CD8-positive, alpha-beta memory T cell (primary cell): ENCODE measurements at regions not wholly inside any gene's neighbourhood (a gene's known extent, or its start where the extent isn't known, plus 50 kb on each side); places are given as distances from the start of the nearest gene placed in this dataset.

Experiments used
- CTCF ChIA-PET: fragments of 350-600 bp; sonication (Branson Sonifier 250); formaldehyde crosslinking; loops from one replicate; lab custom pipeline; 2021; ENCODE audit warnings: antibody characterized with exemption; lab: Charles Lee
- POLR2A ChIA-PET: fragments of 350-600 bp; sonication (Branson Sonifier 250); formaldehyde crosslinking; loops from one replicate; lab custom pipeline; 2021; ENCODE audit warnings: antibody characterized with exemption; lab: Charles Lee
- DNase-seq, 5 donors: peaks; one replicate each; pipeline versions ENCODE4 v3.0.0 to v3.0.0-alpha.2; 2020 to 2022; ENCODE audit warnings: mixed read lengths in 1 of 5
- H3K27ac ChIP-seq: one replicate; pipeline ENCODE4 v1.7.0; 2013; ENCODE audit warnings: low read depth, mild to moderate bottlenecking, low read length, moderate library complexity
- H3K27me3 ChIP-seq: 2 replicates; pipeline ENCODE4 v1.7.0; 2013; ENCODE audit warnings: low read length, mild to moderate bottlenecking; ENCODE audit not compliant: insufficient read depth, poor library complexity, severe bottlenecking
- H3K36me3 ChIP-seq: 2 replicates; pipeline ENCODE4 v1.7.0; 2013; ENCODE audit warnings: mild to moderate bottlenecking, low read length, moderate library complexity; ENCODE audit not compliant: insufficient read depth
- H3K4me1 ChIP-seq: 2 replicates; pipeline ENCODE4 v1.7.0; 2013; ENCODE audit warnings: mild to moderate bottlenecking, low read length, moderate library complexity; ENCODE audit not compliant: insufficient read depth
- H3K4me3 ChIP-seq: 2 replicates; pipeline ENCODE4 v1.7.0; 2013; ENCODE audit warnings: mild to moderate bottlenecking, low read length
- H3K9me3 ChIP-seq: 2 replicates; pipeline ENCODE4 v1.7.0; 2013; ENCODE audit warnings: mild to moderate bottlenecking, low read length
- H3K27ac Mint-ChIP-seq, 8 donors: one replicate each; pipeline ENCODE4 v1.8.0; 2020 to 2021; ENCODE audit warnings: mixed read lengths in 8 of 8, mild to moderate bottlenecking in 6 of 8, inconsistent platforms in 3 of 8, moderate library complexity in 3 of 8
- H3K27me3 Mint-ChIP-seq, 2 donors: one replicate each; pipeline ENCODE4 v1.8.0; 2020 to 2021; ENCODE audit warnings: mixed read lengths in 2 of 2, mild to moderate bottlenecking in 1 of 2, moderate library complexity in 1 of 2
- H3K36me3 Mint-ChIP-seq, 3 donors: one replicate each; pipeline ENCODE4 v1.8.0; 2020 to 2021; ENCODE audit warnings: mixed read lengths in 3 of 3, inconsistent platforms in 1 of 3, mild to moderate bottlenecking in 1 of 3
- H3K4me1 Mint-ChIP-seq, 3 donors: one replicate each; pipeline ENCODE4 v1.8.0; 2020 to 2021; ENCODE audit warnings: mixed read lengths in 3 of 3, inconsistent platforms in 1 of 3, mild to moderate bottlenecking in 1 of 3
- H3K4me3 Mint-ChIP-seq, 7 donors: one replicate each; pipeline ENCODE4 v1.8.0; 2020 to 2021; ENCODE audit warnings: mixed read lengths in 7 of 7, mild to moderate bottlenecking in 6 of 7, moderate library complexity in 4 of 7, inconsistent platforms in 2 of 7
- H3K9me3 Mint-ChIP-seq, 5 donors: one replicate each; pipeline ENCODE4 v1.8.0; 2020 to 2022; ENCODE audit warnings: mixed read lengths in 5 of 5, mild to moderate bottlenecking in 3 of 5, moderate library complexity in 2 of 5, inconsistent platforms in 1 of 5

- Histone ChIP-seq H3K4me1 (no peaks in the 10 kb centered on the region), H3K9me3 (no peaks in the 10 kb centered on the region), H3K4me3 (no peak overlapping the region), H3K27ac (no peak overlapping the region), H3K27me3 (no peaks in the 10 kb centered on the region), H3K36me3 (no peaks in the 10 kb centered on the region)
- no peak for DNase-seq
- no peaks in the 10 kb centered on the region for H3K36me3 Mint-ChIP-seq
- H3K27me3 Mint-ChIP-seq = no peaks in the 10 kb centered on the region
- H3K4me3 Mint-ChIP-seq = no peak overlapping the region
- no peaks in the 10 kb centered on the region for H3K4me1 Mint-ChIP-seq
- peaks cover 0 to 9% (median 0%) of the 10 kb centered on the region in 5 donors for H3K9me3 Mint-ChIP-seq
- no peak overlapping the region for H3K27ac Mint-ChIP-seq
- CTCF ChIA-PET = no interaction called here
- POLR2A ChIA-PET = no interaction called here
Measured at GRCh38 chr5:99940540-99940939, 594.6 kb upstream of the FAM174A start.

DNA sequence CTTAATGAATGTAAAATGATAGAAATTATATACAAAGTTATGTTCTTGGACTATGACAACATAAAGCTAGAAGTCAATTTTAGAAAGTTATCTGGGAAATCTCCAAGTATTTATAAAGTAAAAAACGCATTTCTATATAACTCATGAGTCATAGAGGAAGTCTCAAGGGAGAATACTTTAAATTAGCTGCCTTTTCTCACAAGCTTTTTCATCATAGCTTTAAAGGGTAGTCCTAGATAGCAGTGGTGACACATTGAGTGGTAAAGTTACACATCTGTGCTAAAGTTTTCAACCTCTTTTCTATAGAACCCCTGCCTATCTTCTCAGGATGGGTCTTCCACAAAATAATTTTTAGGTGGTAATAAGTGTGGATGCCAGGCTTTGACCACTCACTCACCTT lies 598.3 kb upstream of the FAM174A start:
- no peak overlapping the region for H3K27ac Mint-ChIP-seq
- no peak overlapping the region for H3K4me3 Mint-ChIP-seq
- H3K4me1 Mint-ChIP-seq = no peaks in the 10 kb centered on the region
- no peaks in the 10 kb centered on the region for H3K27me3 Mint-ChIP-seq
- POLR2A ChIA-PET = no interaction called here
- no peak for DNase-seq
- no peaks in the 10 kb centered on the region for H3K9me3 ChIP-seq
- H3K4me1 ChIP-seq = no peaks in the 10 kb centered on the region
- CTCF ChIA-PET = no interaction called here
- no peak overlapping the region for H3K27ac ChIP-seq
- H3K9me3 Mint-ChIP-seq = peaks cover 0 to 9% (median 0%) of the 10 kb centered on the region in 5 donors
- H3K36me3 Mint-ChIP-seq = no peaks in the 10 kb centered on the region
- H3K36me3 ChIP-seq = no peaks in the 10 kb centered on the region
- H3K4me3 ChIP-seq = no peak overlapping the region
- H3K27me3 ChIP-seq = no peaks in the 10 kb centered on the region

DNA sequence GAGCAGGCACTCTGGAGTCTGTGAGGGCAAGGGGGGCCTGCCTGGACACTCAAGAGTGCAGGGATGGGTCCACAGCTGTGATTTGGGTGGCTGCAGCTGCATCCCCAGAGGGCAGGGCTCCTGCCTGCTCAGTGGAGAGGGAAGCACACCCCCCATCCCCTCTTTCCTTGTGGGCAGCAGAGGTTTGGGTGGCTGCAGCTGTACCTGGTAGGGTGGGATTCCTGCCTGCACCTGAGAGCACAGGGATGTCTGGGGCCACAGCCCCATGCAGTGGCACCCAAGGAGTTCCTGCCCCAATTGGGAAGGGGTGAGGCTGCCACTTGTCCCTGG lies 605.4 kb upstream of the FAM174A start:
- no peaks in the 10 kb centered on the region for H3K4me1 Mint-ChIP-seq
- Histone ChIP-seq H3K27ac (no peak overlapping the region), H3K9me3 (no peaks in the 10 kb centered on the region), H3K4me1 (no peaks in the 10 kb centered on the region), H3K27me3 (no peaks in the 10 kb centered on the region), H3K4me3 (no peak overlapping the region), H3K36me3 (no peaks in the 10 kb centered on the region)
- no peak overlapping the region for H3K27ac Mint-ChIP-seq
- peaks cover 0 to 4% (median 0%) of the 10 kb centered on the region in 5 donors for H3K9me3 Mint-ChIP-seq
- CTCF ChIA-PET = no interaction called here
- POLR2A ChIA-PET = no interaction called here
- H3K4me3 Mint-ChIP-seq = no peak overlapping the region
- H3K36me3 Mint-ChIP-seq = no peaks in the 10 kb centered on the region
- no peaks in the 10 kb centered on the region for H3K27me3 Mint-ChIP-seq
- no peak for DNase-seq

DNA sequence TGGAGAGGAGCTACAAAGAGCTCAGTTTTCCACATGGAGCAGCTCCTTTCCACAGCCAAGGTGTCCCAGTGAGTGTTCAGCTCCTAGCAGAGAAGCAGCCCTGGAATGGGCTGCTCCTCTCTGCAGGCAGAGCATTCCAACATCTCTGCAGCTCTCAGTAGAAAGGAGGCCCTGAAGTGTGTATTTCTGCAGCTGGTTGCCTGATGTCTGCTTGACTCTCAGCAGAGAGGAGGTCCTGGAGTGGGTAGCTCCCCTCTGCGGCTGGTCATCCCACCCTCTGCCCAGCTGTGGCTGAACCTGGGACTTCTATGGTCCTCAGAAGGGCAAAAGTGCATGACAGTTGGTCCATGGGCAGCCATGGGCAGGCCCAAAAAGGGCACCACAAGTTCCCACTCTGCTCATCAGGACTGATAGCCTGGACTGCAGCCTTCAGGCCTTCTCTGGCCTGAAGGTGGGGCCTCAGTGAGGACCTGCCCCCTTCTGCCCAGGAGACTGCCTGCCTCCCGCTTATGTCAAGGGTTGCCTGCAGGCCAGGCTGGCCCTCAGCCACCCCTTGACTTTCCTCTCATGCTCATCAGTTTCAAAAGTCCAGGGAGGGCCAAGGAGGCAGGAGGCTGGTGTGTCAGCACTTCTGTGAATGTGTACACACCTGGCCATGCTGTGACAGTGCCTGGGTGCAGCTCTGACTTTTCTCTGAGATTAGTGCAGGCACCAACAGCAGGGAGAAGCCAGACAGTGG lies 605.9 kb upstream of the FAM174A start:
- peaks cover 0 to 8% (median 0%) of the 10 kb centered on the region in 5 donors for H3K9me3 Mint-ChIP-seq
- H3K36me3 Mint-ChIP-seq = no peaks in the 10 kb centered on the region

GRCh38 chr5:99928490-99928889 lies 606.7 kb upstream of the FAM174A start:
- DNase-seq = no peak
- Histone ChIP-seq H3K4me3 (no peak overlapping the region), H3K27me3 (no peaks in the 10 kb centered on the region), H3K36me3 (no peaks in the 10 kb centered on the region), H3K4me1 (no peaks in the 10 kb centered on the region), H3K9me3 (no peaks in the 10 kb centered on the region), H3K27ac (no peak overlapping the region)
- Mint-ChIP-seq H3K36me3 (no peaks in the 10 kb centered on the region), H3K4me3 (no peak overlapping the region), H3K4me1 (no peaks in the 10 kb centered on the region), H3K27me3 (no peaks in the 10 kb centered on the region), H3K9me3 (peaks cover 0 to 8% (median 0%) of the 10 kb centered on the region in 5 donors), H3K27ac (no peak overlapping the region)
- ChIA-PET CTCF (no interaction called here), POLR2A (no interaction called here)

More for the DNA sequence above, 605.9 kb upstream of the FAM174A start:
- no peak overlapping the region for H3K27ac ChIP-seq
- no peaks in the 10 kb centered on the region for H3K36me3 ChIP-seq
- Mint-ChIP-seq H3K4me1 (no peaks in the 10 kb centered on the region), H3K27me3 (no peaks in the 10 kb centered on the region), H3K27ac (no peak overlapping the region), H3K4me3 (no peak overlapping the region)
- no peaks in the 10 kb centered on the region for H3K27me3 ChIP-seq
- H3K4me3 ChIP-seq = no peak overlapping the region
- POLR2A ChIA-PET = no interaction called here
- no peaks in the 10 kb centered on the region for H3K4me1 ChIP-seq
- CTCF ChIA-PET = no interaction called here
- H3K9me3 ChIP-seq = no peaks in the 10 kb centered on the region
- DNase-seq = no peak

GRCh38 chr5:99926463-99926862 lies 608.7 kb upstream of the FAM174A start:
- Histone ChIP-seq H3K9me3 (no peaks in the 10 kb centered on the region), H3K27ac (no peak overlapping the region), H3K4me3 (no peak overlapping the region), H3K27me3 (no peaks in the 10 kb centered on the region), H3K36me3 (no peaks in the 10 kb centered on the region), H3K4me1 (no peaks in the 10 kb centered on the region)
- Mint-ChIP-seq H3K9me3 (peaks cover 0 to 12% (median 0%) of the 10 kb centered on the region in 5 donors), H3K27ac (no peak overlapping the region), H3K4me3 (no peak overlapping the region), H3K4me1 (no peaks in the 10 kb centered on the region), H3K27me3 (no peaks in the 10 kb centered on the region), H3K36me3 (no peaks in the 10 kb centered on the region)
- CTCF ChIA-PET = no interaction called here
- no peak for DNase-seq
- POLR2A ChIA-PET = no interaction called here

GRCh38 chr5:99922386-99922785 lies 612.8 kb upstream of the FAM174A start:
- Histone ChIP-seq H3K27ac (no peak overlapping the region), H3K9me3 (no peaks in the 10 kb centered on the region), H3K4me1 (no peaks in the 10 kb centered on the region), H3K36me3 (no peaks in the 10 kb centered on the region), H3K4me3 (no peak overlapping the region), H3K27me3 (no peaks in the 10 kb centered on the region)
- no peak overlapping the region for H3K27ac Mint-ChIP-seq
- ChIA-PET POLR2A (no interaction called here), CTCF (no interaction called here)
- no peaks in the 10 kb centered on the region for H3K36me3 Mint-ChIP-seq
- H3K4me1 Mint-ChIP-seq = no peaks in the 10 kb centered on the region
- no peaks in the 10 kb centered on the region for H3K27me3 Mint-ChIP-seq
- H3K4me3 Mint-ChIP-seq = no peak overlapping the region
- H3K9me3 Mint-ChIP-seq = peaks cover 0 to 16% (median 0%) of the 10 kb centered on the region in 5 donors
- no peak for DNase-seq

GRCh38 chr5:99911971-99912370 lies 623.2 kb upstream of the FAM174A start:
- ChIA-PET CTCF (no interaction called here), POLR2A (no interaction called here)
- Histone ChIP-seq H3K4me3 (no peak overlapping the region), H3K27ac (no peak overlapping the region), H3K36me3 (no peaks in the 10 kb centered on the region), H3K27me3 (no peaks in the 10 kb centered on the region), H3K4me1 (no peaks in the 10 kb centered on the region), H3K9me3 (no peaks in the 10 kb centered on the region)
- H3K27me3 Mint-ChIP-seq = no peaks in the 10 kb centered on the region
- no peak overlapping the region for H3K4me3 Mint-ChIP-seq
- peaks cover 0 to 14% (median 1%) of the 10 kb centered on the region in 5 donors for H3K9me3 Mint-ChIP-seq
- no peaks in the 10 kb centered on the region for H3K4me1 Mint-ChIP-seq
- no peak overlapping the region for H3K27ac Mint-ChIP-seq
- H3K36me3 Mint-ChIP-seq = no peaks in the 10 kb centered on the region
- no peak for DNase-seq
